GM13976 (cell line): ENCODE measurements at regions not wholly inside any gene's neighbourhood (a gene's known extent, or its start where the extent isn't known, plus 50 kb on each side); places are given as distances from the start of the nearest gene placed in this dataset.

Experiments used
- DNase-seq: peaks from one replicate; pipeline ENCODE4 v3.0.0; 2012; ENCODE audit warnings: low spot score
- in situ Hi-C: fragments of 300-500 bp; cut with MboI; formaldehyde crosslinking; loops from one replicate; pipeline ENCODE4 v1.12.0; 2022; ENCODE audit warnings: low sequenced_read_pairs, mixed read lengths, inconsistent platforms; ENCODE audit not compliant: unreplicated experiment
- TF ChIP-seq, protein P1 (sequence below): IDR thresholded peaks from 2 replicates; pipeline ENCODE4 v1.5.1; 2012; ENCODE audit warnings: borderline replicate concordance, mild to moderate bottlenecking; ENCODE audit not compliant: insufficient read depth; ENCODE audit errors: extremely low read depth, missing control alignments, control extremely low read depth

DNA sequence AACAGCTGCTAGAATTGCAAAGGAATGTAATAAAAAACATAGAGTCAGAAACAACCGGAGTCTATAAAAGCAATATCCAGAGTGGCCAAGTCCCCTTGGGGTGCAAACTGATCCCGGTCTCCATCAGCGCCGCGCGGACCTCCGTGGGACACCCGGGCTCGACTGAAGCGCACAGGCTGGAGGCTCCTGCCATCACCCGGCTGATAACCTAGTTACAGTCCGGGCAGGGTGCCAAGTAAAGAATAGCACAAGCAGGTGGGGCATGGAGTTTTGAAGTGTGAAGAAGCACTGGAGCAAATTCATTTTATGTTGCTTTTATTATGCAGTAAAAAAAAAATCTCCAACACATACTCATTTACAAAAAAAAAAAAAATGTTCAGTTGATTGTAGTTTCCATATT, 205.1 kb upstream of the GMDS start:
- TF ChIP-seq, protein P1, sequence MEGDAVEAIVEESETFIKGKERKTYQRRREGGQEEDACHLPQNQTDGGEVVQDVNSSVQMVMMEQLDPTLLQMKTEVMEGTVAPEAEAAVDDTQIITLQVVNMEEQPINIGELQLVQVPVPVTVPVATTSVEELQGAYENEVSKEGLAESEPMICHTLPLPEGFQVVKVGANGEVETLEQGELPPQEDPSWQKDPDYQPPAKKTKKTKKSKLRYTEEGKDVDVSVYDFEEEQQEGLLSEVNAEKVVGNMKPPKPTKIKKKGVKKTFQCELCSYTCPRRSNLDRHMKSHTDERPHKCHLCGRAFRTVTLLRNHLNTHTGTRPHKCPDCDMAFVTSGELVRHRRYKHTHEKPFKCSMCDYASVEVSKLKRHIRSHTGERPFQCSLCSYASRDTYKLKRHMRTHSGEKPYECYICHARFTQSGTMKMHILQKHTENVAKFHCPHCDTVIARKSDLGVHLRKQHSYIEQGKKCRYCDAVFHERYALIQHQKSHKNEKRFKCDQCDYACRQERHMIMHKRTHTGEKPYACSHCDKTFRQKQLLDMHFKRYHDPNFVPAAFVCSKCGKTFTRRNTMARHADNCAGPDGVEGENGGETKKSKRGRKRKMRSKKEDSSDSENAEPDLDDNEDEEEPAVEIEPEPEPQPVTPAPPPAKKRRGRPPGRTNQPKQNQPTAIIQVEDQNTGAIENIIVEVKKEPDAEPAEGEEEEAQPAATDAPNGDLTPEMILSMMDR, result no peak
- DNase-seq, result no peak
- in situ Hi-C loops, result no loop called here

DNA sequence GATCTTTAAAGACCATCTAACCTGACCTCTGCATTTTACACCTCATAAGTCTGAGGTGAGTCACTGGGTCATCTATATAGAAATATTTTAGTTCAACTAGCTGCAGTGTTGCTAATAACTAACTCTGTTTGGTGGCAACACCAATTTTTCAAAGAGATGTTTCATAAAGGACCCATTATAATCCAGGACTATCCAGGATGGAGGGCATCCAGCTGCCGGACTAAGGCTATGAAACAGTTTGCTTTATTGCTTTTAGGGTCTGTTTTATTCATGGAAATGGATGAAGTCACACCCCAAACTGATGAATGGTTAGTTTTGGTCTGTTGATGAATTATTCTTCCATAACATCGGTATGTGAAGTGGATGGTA, 204.2 kb upstream of the GMDS start:
- DNase-seq, result no peak
- TF ChIP-seq, protein P1, result no peak
- in situ Hi-C loops, result no loop called here

DNA sequence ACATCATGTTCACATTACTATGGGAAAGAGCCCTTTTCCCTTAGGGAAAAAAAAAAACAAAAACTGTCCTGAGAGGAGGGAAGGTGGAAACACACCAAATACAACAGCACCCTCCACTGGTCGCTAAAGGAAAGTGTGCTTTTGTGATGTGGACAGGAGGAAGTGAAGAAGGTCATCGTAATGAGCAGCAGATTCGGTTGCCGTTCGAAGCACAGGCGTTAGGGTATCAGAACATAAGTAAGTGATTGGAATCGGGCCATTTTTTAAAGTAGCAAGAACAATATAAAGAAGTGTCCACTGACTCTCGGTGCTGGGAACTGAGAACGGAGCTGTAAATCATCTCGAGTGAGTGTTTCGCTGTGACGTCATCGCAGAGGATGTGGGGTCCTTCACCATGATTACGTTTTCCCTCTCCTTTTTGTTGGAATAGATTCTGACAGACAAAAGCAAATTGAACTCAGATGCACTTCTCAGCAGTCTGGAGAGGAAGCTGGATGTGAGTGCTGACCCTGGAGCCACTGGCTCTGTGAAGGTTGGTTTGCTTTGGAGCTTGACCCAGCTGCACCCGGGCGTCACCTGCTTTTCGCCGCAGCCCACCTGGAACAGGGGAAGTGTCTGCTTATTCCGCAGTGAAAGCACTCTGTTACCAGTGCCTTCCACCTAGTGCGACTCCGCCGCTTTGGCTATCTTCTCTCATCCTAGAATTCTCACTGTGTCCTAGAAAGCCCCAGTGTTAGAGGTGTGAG, 203.6 kb upstream of the GMDS start:
- DNase-seq, result peak; percentile 73
- TF ChIP-seq, protein P1, result peak; percentile 51
- in situ Hi-C loops, result no loop called here

DNA sequence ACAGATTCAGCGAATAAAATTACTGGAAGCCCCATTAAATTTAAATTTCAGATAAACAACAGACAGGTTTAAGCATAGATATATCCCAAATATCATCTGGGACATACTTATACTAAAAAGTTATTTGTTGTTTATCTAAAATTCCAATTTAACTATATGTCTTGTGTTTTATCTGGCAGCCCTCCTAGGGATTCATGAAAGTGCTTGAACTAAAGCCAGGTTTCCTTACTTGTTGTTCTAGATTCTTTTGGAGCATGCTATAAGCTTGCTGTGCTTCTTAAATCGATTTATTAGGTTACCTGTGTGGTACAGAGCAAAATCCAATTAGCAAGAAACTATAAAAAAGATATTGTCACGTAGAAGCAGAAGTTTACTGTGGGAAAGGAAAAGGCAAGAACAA, 202.5 kb upstream of the GMDS start:
- no peak for DNase-seq
- in situ Hi-C loops, result no loop called here
- TF ChIP-seq, protein P1, result no peak

DNA sequence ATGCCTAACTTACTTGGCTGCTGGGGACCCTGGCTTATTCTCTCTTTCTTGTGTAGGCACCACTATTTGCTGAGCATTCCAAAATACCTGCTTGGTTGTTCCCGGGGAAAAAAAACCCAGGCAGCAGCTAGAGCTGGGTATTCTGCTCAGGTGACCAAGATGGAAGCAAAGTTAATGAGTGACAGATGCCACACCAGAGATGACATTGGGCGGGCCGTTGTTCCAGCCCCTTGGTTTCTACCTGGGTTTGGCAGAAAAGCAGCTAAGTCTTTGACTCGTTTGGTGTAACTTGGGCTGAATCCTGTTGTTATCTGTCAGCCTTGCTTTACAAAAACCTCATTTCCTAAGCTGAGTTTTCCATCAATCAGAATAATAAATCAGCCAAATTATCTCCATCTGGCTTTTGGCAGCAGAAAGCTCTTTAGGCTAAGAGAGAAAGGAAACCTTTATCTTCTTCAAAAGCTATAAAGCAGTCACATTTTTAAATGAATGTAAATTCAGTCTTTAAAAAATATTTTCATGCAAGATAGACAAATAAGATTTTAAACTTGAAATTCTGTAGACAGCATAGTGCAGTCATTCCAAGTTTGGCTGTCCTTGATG, 202.0 kb upstream of the GMDS start:
- DNase-seq, result no peak
- in situ Hi-C loops, result no loop called here
- TF ChIP-seq, protein P1, result no peak

DNA sequence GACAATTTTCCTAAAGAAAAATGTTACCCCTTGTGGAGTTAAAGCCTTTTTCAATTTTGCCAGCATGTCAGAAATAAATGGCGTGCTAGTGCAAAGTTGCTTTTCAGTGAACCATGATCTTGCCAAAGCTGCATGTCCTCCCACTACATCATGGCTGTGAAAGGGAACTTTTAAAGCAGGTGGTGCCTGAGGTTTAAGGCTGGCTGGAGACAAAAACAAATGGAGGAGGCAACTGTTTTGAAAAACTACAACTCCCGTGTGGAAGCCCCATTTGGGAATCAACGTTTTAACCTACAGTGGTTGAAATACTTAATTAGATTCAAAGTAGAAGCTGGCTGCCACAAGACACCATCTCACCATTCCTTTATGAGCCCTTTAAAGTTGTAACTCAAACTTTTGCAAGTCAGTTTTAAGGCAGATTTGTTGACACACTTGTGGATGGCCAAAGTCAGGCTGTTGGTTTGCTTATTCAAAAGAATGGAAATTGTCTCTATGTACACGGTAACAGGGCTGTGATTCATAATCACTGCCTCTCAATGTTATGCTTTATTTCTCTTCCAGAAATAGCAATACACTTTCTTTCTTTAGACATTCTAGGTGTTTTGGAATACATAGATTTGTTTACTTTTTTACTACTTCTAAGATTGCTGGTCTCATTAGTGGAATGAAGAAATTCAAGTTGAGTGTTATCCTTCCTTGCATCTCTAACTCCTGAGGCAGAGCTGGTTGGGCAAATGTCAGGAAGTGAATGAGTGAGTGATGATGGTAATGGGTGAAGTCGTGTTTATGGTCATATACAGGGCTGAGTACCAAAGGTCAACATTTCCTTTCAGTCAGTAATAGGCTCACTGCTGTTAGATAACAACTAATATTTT, 196.4 kb upstream of the GMDS start:
- in situ Hi-C loops, result no loop called here
- DNase-seq, result no peak
- TF ChIP-seq, protein P1, result no peak
